Anterior cingulate cortex (tissue), 58 donors: ENCODE measurements at regions not wholly inside any gene's neighbourhood (a gene's known extent, or its start where the extent isn't known, plus 50 kb on each side); places are given as distances from the start of the nearest gene placed in this dataset.
"Not testable (repeated sequence)": the region's sequence is repeated elsewhere in the genome, so short reads cannot be mapped to it uniquely, and the experiment has no call there.

Source experiments
- DNase-seq, 58 donors: peaks; one replicate each; lab custom pipeline; 2025; lab: John Stamatoyannopoulos, UW

GRCh38 chr2:89106369-89107019, 415.0 kb downstream of the RPIA start:
- not testable (repeated sequence) for DNase-seq

GRCh38 chr2:89112434-89112833, 421.0 kb downstream of the RPIA start:
- peak in 3 of 58 donors; percentile 1 to 2 (median 1) for DNase-seq

GRCh38 chr2:89113286-89113685, 421.8 kb downstream of the RPIA start:
- DNase-seq = not testable (repeated sequence)

GRCh38 chr2:89129440-89129839, 438.0 kb downstream of the RPIA start:
- DNase-seq = not testable (repeated sequence)

- not testable (repeated sequence) for DNase-seq
Observed at GRCh38 chr2:89130665-89131308, 439.3 kb downstream of the RPIA start.

GRCh38 chr2:89142959-89143358, 451.5 kb downstream of the RPIA start:
- DNase-seq = not testable (repeated sequence)

- DNase-seq = not testable (repeated sequence)
Observed at GRCh38 chr2:89145342-89145741, 453.9 kb downstream of the RPIA start.

- DNase-seq = not testable (repeated sequence)
Observed at GRCh38 chr2:89148256-89148655, 456.8 kb downstream of the RPIA start.

GRCh38 chr2:89151699-89152098, 460.2 kb downstream of the RPIA start:
- not testable (repeated sequence) for DNase-seq

- not testable (repeated sequence) for DNase-seq
Observed at GRCh38 chr2:89152501-89152900, 461.0 kb downstream of the RPIA start.

GRCh38 chr2:89153210-89153609, 461.7 kb downstream of the RPIA start:
- DNase-seq = peak in 3 of 58 donors; percentile 0 to 4 (median 3)

- not testable (repeated sequence) for DNase-seq
Observed at GRCh38 chr2:89154247-89154682, 462.8 kb downstream of the RPIA start.

GRCh38 chr2:89160306-89160705, 468.8 kb downstream of the RPIA start:
- not testable (repeated sequence) for DNase-seq

- not testable (repeated sequence) for DNase-seq
Observed at GRCh38 chr2:89161626-89162025, 470.2 kb downstream of the RPIA start.

GRCh38 chr2:89170506-89171173, 479.2 kb downstream of the RPIA start:
- DNase-seq = not testable (repeated sequence)

GRCh38 chr2:89171174-89171519, 479.7 kb downstream of the RPIA start:
- DNase-seq = not testable (repeated sequence)

GRCh38 chr2:89177004-89177403, 485.5 kb downstream of the RPIA start:
- DNase-seq = not testable (repeated sequence)

GRCh38 chr2:89182221-89182620, 490.7 kb downstream of the RPIA start:
- DNase-seq = not testable (repeated sequence)

GRCh38 chr2:89184746-89185145, 493.3 kb downstream of the RPIA start:
- not testable (repeated sequence) for DNase-seq

- DNase-seq = not testable (repeated sequence)
Observed at GRCh38 chr2:89195636-89196251, 504.3 kb downstream of the RPIA start.

- DNase-seq = not testable (repeated sequence)
Observed at GRCh38 chr2:89196719-89197118, 505.2 kb downstream of the RPIA start.
